Mucosa of gallbladder (tissue), 1 donor: ENCODE measurements at regions not wholly inside any gene's neighbourhood (a gene's known extent, or its start where the extent isn't known, plus 50 kb on each side); places are given as distances from the start of the nearest gene placed in this dataset.

Source experiments
- DNase-seq: peaks from one replicate; pipeline ENCODE4 v3.0.0-alpha.2; 2020; ENCODE audit warnings: low spot score
- donor health status: DM: no; HTN: no; CAD: no.

DNA sequence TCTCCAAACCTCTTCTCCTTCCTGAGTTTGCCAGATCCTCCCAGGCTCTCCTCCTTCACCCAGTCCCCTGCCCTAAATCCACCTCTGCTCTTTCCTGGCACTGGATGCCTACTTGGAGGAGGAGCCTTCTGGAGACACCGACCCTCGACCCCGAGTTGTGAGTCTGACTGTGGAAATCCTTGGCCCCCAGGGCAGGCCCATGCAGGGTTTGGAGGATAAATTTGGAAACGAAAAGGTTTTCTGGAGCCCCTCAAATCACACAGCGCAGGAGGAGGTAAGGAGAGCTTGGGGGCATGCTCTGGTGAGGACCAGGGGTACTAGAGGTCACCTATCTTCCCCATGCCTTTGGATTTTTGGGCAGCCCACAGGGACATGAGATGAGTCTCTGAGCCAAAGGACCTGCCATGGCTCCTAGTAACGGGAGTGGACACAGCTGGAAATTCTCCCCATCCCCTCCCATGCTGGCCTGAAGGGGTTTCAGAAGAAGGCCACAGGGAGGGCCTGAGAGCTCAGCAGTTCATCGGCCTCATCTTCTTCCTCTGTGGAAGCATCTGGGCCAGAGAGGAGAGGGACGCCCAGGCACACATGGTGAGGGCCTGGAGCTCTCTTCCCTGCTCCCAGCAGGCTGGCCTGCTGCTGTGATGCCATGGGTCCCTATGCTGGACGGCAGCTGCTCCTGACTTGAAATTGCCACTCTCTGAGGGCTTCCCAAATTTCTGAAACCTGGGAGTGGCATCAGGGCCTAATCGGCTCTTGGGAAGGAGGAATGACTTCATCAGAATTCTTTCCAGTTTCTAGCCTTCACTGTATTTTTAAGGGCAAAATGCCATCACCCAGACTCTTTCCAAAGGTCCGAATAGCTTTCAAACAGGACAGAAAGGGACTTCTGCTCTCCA is 68.6 kb upstream of the ITGA11 start:
- DNase-seq: no peak

- no peak for DNase-seq
Observed at GRCh38 chr15:68501259-68501591, 69.3 kb upstream of the ITGA11 start.

DNA sequence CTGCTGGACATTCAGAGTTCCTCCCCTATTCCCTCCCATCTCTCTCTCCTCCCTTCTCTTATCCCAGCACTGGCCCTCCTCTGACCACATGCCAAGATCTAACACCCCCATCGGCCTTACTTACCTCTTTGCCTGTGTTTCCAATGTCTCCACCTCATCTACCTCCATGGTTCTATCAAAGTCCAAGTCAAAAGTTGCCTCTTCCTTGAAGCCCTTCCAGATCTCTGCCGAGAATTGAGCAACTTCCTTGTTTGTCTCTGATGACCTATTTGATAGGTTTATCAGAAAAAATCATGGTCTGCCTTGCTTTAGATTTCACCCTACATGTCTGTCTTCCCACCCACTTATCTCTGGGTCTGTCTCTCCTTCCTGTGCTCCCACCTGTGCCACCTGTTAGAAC is 69.7 kb upstream of the ITGA11 start:
- no peak for DNase-seq

- no peak for DNase-seq
Observed at GRCh38 chr15:68502398-68502901, 70.5 kb upstream of the ITGA11 start.

- peak; percentile 7 for DNase-seq
Observed at GRCh38 chr15:68503213-68503612, 71.2 kb upstream of the ITGA11 start.

- DNase-seq: peak; percentile 8
Observed at GRCh38 chr15:68503791-68504680, 72.1 kb upstream of the ITGA11 start.

DNA sequence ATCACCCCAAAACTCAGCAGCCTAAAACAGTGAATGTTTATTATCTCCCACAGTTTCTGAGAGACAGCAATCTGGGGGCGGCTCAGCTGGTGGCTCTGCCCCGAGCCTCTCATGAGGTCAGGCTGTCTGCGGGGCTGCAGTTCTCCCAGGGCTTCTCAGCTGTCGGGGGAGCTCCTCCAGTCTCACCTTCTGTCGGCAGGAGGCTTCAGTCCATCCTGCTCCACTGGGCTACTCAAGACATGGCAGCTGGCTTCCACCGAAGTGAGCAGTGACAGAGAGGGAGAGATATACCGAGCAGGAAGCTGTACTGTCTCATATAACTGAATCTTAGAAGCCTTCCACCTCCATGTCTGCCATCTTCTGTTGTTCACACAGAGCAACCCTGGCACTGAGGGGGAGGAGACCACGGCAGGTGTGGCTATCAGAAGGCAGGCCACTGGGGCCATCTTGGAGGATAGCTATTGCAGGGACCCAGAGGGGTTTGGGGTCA is 72.8 kb upstream of the ITGA11 start:
- peak; percentile 8 for DNase-seq

DNA sequence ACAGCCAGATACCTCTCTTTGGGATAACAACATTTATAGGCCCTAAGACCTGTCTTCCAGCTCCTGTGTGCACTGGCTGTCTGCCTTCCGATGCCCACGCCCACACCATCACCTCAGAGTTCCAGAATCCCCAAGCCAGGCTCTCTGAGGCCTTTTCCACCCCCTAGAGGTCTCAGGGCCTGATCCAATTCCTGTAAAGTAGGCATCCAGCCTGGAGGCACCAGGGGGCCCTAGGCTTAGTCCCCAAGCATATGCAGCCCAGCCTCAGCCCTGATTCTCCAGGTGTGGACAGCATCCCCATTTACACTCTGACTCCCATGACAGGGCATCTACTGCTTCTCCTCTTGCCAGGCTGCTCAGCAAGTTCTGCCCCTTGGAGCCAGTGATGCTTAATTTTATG is 72.7 kb upstream of the CORO2B start:
- no peak for DNase-seq

DNA sequence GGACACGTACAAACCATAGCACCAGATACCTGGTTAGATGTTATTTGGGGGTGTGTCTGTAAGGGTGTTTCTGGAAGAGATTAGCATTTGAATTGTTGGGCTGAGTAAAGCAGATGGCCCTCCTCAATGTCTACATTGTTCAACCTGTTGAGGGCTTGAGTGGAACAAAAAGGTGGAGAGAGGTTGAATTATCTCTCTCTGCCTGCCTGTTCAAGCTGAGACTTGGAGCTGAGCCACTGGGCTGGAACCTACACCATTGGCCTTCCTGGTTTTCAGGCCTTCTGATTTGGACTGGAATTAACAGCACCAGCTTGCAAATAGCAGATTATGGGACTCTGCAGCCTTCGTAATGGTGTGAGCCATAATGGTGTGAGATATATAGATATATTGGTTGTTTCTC is 71.3 kb upstream of the CORO2B start:
- no peak for DNase-seq

DNA sequence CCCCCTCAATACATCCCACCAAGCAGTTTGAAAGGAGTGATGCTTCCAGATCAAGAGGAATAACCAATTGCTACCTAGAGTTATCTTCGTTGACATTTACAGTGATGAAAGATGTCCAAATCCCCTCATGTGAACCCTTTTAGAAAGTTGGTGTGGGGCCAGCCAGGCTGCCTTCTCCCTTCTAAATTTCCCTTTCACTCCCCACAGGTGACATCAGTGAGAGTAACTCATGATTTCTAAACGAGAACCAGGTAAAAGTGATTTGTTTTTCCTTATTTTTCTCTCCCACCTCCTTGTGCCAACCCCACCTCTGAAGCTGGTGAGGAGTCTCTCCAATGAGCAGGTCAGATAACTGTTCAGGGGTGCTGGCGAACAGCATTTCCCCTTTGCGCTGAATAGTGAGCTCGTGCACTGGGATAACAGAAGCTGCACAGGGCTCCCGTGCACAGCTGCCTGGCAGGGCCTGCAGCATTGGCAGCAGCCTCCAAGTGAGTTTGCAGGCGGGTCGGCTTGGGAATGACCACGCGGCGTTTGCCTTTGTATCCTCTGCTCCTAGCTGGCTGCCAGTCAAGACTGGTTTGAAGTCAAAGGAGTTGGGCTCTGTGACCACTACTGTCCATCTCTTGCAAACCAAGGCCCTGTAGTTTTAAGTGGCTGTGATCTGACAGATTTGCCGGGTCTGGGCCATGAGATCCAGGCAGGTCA is 70.2 kb upstream of the CORO2B start:
- no peak for DNase-seq

- DNase-seq: no peak
Observed at GRCh38 chr15:68510558-68510957, 68.2 kb upstream of the CORO2B start.

- DNase-seq: no peak
Observed at GRCh38 chr15:68511073-68511991, 67.5 kb upstream of the CORO2B start.

DNA sequence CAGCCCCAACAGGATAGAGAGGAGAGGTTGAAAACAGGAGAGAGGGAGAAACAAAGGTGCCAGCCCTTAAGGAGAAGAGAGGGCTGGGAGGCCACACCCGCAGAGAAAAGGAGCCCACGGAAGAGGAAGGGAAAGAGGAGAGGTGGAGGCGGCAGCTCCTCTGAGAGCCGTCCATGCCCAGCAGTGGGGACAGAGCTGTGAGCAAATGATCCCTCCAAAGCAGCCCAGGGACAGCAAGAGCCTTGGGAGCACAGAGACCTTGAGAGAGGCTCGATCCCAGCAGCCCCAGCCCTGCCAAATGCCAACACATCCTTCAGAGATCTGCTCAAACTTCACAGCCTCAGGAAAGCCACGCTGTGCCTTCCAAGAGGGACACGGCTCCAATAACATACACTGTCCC is 66.7 kb upstream of the CORO2B start:
- no peak for DNase-seq

DNA sequence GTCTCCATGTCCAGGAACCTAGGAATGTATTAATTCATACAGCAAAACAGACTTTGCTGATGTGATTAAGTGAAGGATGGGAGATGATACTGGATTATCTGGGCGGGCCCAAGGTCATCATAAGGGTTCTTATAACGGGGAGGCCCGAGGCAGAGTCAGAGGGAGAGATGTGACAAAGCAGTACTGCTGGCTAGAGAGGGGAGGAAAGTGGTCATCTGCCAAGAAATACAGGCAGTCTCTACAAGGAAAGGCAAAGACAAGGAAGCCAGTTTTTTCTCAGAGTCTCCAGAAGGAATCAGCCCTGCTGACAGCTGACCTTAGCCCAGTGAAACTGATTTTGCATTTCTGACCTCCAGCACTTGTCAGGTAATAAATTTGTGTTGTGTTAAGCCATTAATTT is 66.2 kb upstream of the CORO2B start:
- no peak for DNase-seq

GRCh38 chr15:68515371-68516095 is 63.3 kb upstream of the CORO2B start:
- no peak for DNase-seq

DNA sequence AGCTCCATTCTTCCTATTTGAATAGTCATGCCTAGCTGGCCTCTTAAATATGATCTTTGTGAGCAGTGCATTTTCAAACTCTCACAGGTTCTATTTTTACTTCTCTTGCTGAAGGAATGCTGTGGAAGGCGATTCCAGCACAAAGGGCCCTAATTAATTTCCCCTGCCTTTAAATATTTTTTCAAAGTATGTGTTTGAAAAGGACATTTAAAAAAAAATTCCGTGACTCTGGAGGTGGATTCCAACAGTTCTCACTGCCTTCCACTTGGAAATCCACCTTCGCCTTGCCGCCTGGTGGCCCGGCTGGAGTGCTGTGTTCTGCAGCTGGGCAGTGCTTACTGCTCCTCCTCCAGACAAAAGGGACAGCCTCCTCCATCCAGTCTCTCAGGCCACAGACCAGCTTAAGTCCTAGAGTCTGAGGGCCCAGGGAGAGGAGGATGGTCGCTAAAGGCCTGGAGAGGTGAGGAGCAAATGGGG is 61.5 kb upstream of the CORO2B start:
- DNase-seq: no peak

- no peak for DNase-seq
Observed at GRCh38 chr15:68518046-68518445, 60.7 kb upstream of the CORO2B start.

DNA sequence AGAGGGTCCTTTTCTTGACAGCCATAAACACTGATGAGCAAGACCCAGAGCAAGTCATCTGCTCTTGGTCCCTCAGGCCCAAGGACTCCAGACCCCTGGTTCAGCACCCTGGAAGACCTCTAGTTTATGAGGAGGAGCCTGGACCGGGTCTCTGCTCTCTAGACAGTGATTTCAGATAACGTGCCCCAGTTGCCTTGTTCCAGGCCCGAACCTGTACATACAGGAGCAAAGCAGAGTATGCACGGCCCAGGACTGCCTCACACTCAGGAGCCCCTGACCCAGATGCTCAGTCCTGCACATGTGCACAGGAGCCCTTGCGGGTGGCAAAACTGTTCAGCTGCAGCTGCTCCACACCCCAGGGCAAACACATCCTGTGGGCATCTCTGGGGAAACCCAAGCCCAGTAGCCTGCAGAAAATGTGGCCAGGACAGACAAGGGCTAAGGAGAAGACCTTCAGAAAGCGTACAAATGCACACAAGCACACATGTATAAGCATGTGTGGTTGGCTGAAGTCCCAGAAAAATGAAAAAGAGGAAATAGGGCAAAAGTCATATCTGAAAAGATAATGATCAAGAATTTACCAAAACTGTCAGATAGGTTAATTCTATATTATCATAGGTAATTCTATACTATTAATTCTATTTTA is 59.9 kb upstream of the CORO2B start:
- DNase-seq: no peak

GRCh38 chr15:68524753-68525584 is 53.8 kb upstream of the CORO2B start:
- no peak for DNase-seq
